NCI-H146 treated with DMSO at 0.1 percent for 48 hours (cell line): ENCODE measurements at regions not wholly inside any gene's neighbourhood (a gene's known extent, or its start where the extent isn't known, plus 50 kb on each side); places are given as distances from the start of the nearest gene placed in this dataset.
"Not testable (repeated sequence)": the region's sequence is repeated elsewhere in the genome, so short reads cannot be mapped to it uniquely, and the experiment has no call there.

ENCODE experiments used
- DNase-seq: peaks from one replicate; lab custom pipeline; 2025; ENCODE audit not compliant: unreplicated experiment; lab: John Stamatoyannopoulos, UW

GRCh38 chr22:25484521-25485315 lies 79.8 kb upstream of the GRK3 start:
- no peak for DNase-seq

- DNase-seq, result no peak
Observed at GRCh38 chr22:25485626-25486545, 78.6 kb upstream of the GRK3 start.

- DNase-seq, result no peak
Observed at GRCh38 chr22:25487508-25487907, 77.0 kb upstream of the GRK3 start.

- DNase-seq, result peak; percentile 69
Observed at GRCh38 chr22:25488244-25489020, 76.0 kb upstream of the GRK3 start.

- DNase-seq, result no peak
Observed at GRCh38 chr22:25489947-25490346, 74.5 kb upstream of the GRK3 start.

- DNase-seq, result no peak
Observed at GRCh38 chr22:25490896-25491295, 73.6 kb upstream of the GRK3 start.

- no peak for DNase-seq
Observed at GRCh38 chr22:25492162-25492561, 72.3 kb upstream of the GRK3 start.

- DNase-seq, result peak; percentile 56
Observed at GRCh38 chr22:25492841-25493734, 71.4 kb upstream of the GRK3 start.

- DNase-seq, result no peak
Observed at GRCh38 chr22:25493794-25494193, 70.7 kb upstream of the GRK3 start.

- DNase-seq, result no peak
Observed at GRCh38 chr22:25494774-25495173, 69.7 kb upstream of the GRK3 start.

- DNase-seq, result no peak
Observed at GRCh38 chr22:25495285-25495684, 69.2 kb upstream of the GRK3 start.

GRCh38 chr22:25496396-25497064 lies 67.9 kb upstream of the GRK3 start:
- DNase-seq, result no peak

- DNase-seq, result no peak
Observed at GRCh38 chr22:25497181-25497641, 67.3 kb upstream of the GRK3 start.

GRCh38 chr22:25497716-25498115 lies 66.8 kb upstream of the GRK3 start:
- no peak for DNase-seq

- DNase-seq, result not testable (repeated sequence)
Observed at GRCh38 chr22:25500671-25501070, 63.8 kb upstream of the GRK3 start.

GRCh38 chr22:25504017-25504416 lies 60.5 kb upstream of the GRK3 start:
- DNase-seq, result not testable (repeated sequence)

GRCh38 chr22:25508161-25508560 lies 56.3 kb upstream of the GRK3 start:
- DNase-seq, result no peak

GRCh38 chr22:25508761-25509321 lies 55.6 kb upstream of the GRK3 start:
- no peak for DNase-seq

- no peak for DNase-seq
Observed at GRCh38 chr22:25509374-25509791, 55.1 kb upstream of the GRK3 start.
